Mesodermal cell (in vitro differentiated cells): ENCODE measurements at regions not wholly inside any gene's neighbourhood (a gene's known extent, or its start where the extent isn't known, plus 50 kb on each side); places are given as distances from the start of the nearest gene placed in this dataset.
"Not testable (repeated sequence)": the region's sequence is repeated elsewhere in the genome, so short reads cannot be mapped to it uniquely, and the experiment has no call there.

ENCODE experiments used
- H3K27ac ChIP-seq: 2 replicates; pipeline ENCODE4 v1.7.0; 2013; ENCODE audit warnings: mild to moderate bottlenecking, low read depth, low read length, moderate library complexity; ENCODE audit not compliant: severe bottlenecking
- H3K36me3 ChIP-seq: 2 replicates; pipeline ENCODE4 v1.7.1; 2013; ENCODE audit warnings: mild to moderate bottlenecking, low read length, moderate library complexity; ENCODE audit not compliant: control insufficient read depth, insufficient read depth
- H3K4me1 ChIP-seq: one replicate; pipeline ENCODE4 v1.7.1; 2013; ENCODE audit warnings: mild to moderate bottlenecking, low read length; ENCODE audit not compliant: insufficient read depth, control insufficient read depth, poor library complexity, severe bottlenecking
- H3K4me3 ChIP-seq: 2 replicates; pipeline ENCODE4 v1.7.0; 2013; ENCODE audit warnings: low read length, control low read depth, mild to moderate bottlenecking; ENCODE audit not compliant: insufficient read depth, poor library complexity, severe bottlenecking; ENCODE audit errors: extremely low read depth
- H3K9me3 ChIP-seq: 2 replicates; pipeline ENCODE4 v1.7.1; 2013; ENCODE audit warnings: mild to moderate bottlenecking, low read length, moderate library complexity; ENCODE audit not compliant: control insufficient read depth
- WGBS, 2 experiments: methylation state at CpG; one replicate each; pipeline ENCODE4 v1.1.5; 2013; ENCODE audit warnings: missing lambda C conversion rate in 2 of 2; ENCODE audit not compliant: insufficient coverage in 2 of 2; 5-methylcytosine and 5-hydroxymethylcytosine counted together

DNA sequence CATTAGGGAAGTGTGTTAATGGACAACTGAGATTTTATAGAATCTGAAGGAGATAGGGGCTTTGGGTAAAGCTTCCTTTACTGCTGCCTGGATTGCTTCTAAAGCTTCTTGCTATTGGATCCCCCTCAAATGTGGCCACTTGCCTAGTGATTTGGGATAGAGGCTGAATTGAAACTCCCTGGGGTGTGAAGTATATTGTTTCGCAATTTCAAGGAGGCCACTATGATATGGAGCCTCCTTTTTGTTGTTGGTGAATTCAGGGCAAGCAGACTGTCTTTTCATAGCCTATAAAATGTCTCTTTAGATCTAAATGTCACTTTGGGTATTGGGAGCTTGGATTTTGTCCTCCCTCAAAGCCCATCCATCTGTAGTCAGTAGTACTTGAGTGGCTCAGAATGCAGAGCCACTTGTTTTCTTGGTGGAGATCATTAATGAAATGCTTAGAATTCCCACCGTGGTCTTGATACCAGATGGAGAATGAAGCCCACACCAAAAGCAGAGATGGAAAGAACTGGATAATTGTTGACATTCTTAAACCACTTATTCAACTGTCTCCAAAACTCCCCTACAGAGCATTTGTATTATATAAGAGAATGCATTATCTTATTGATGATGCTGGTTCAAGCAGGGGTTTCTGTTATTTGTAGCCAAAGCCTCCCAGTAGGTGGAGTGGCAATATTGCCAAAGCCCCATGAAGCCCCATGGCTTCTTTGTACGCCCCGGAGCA, 144.3 kb upstream of the KCNE2 start:
- Histone ChIP-seq H3K27ac (no peak overlapping the region), H3K4me3 (no peak overlapping the region), H3K36me3 (no peaks in the 10 kb centered on the region), H3K9me3 (peaks cover 3% of the 10 kb centered on the region), H3K4me1 (no peaks in the 10 kb centered on the region)
- WGBS, 2 experiments: 83 to 89% methylated on average over 3 of the region's 4 CpGs

DNA sequence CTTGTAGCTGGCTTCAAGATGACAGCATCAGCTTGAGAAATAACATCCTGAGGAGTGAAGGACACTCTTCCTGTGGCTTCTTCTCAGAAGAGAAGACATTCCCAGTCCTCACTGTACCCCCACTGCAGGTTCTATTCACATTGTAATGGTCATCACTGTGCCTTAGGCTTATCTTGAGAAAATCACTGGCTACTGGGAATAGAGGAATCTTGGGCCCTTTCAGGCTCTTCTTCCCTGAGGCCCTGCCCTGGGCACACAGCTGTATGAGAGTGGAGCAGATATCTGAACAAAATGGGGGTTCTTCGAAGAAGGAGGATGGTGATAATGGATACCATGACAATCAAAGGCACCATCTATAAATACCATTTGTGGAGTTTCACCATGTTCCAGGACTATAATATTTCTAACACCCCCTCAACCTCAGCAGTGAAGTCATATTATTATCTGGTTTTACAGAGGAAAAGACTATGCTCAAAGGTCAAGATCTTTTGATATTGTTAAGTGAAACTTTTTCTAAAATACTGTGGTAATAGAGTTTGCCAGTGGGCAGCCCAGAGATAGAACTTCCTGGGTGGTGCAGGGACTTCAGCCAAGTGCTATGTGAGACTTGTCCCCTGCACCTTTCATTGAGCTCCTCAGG, 143.1 kb upstream of the KCNE2 start:
- no peaks in the 10 kb centered on the region for H3K4me1 ChIP-seq
- no peak overlapping the region for H3K4me3 ChIP-seq
- no peak overlapping the region for H3K27ac ChIP-seq
- H3K36me3 ChIP-seq: no peaks in the 10 kb centered on the region
- H3K9me3 ChIP-seq: no peaks in the 10 kb centered on the region
- no CpG with 5 or more reads among the region's 1 CpG for WGBS, 2 experiments

DNA sequence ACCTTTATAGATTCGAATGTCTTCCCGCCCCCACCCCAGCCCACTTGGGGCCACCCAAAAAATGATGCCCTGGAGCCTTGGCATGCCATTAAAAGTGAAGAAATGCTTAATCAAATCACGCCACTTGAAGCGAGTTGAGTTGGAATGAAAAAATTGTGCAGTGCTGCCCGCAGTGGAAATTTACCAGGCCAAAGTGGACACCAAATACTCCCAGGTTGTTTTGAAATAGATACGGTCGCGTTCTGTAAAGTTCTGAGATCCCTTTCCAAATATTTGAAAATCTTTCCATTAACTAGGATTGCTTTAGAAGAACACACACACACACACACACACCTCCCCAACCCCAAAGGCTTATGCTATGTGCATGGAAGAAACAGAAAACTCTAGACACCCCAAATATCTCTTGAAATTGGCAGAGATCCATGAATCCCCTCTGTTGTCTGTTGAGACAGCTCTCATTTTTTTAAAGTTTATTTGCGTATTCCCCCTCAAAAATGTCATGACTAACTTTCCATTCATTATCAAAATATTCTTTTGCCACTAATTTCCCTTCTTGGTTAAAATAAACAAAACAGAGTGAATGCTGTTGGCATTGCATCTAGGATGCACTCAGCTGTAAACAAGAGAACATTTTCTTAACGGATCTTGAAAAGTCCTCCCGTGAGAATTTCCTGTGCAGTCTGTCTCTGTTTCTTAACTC, 142.3 kb upstream of the KCNE2 start:
- Histone ChIP-seq H3K4me3 (no peak overlapping the region), H3K36me3 (no peaks in the 10 kb centered on the region), H3K4me1 (no peaks in the 10 kb centered on the region), H3K27ac (no peak overlapping the region), H3K9me3 (no peaks in the 10 kb centered on the region)
- 90 to 96% methylated on average over 8 to 9 of the region's 11 CpGs for WGBS, 2 experiments

DNA sequence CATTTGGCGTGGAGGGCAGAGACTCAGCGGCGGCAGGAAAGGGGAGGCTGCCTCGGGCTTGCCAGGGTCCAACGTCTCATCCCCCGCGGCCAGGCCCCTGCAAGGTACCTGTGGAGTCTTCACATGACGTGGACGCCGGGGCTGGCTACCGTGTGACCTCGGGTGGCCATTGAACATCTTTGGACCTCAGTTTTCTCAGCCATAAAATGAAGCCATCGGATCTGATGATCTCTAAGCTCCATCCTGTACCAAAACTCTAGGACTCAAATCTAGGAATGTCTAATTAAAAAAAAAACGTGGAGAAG, 141.8 kb upstream of the KCNE2 start:
- Histone ChIP-seq H3K4me1 (no peaks in the 10 kb centered on the region), H3K36me3 (no peaks in the 10 kb centered on the region), H3K9me3 (no peaks in the 10 kb centered on the region), H3K4me3 (no peak overlapping the region), H3K27ac (no peak overlapping the region)
- WGBS, 2 experiments: 91 to 93% methylated on average over 8 to 14 of the region's 14 CpGs

DNA sequence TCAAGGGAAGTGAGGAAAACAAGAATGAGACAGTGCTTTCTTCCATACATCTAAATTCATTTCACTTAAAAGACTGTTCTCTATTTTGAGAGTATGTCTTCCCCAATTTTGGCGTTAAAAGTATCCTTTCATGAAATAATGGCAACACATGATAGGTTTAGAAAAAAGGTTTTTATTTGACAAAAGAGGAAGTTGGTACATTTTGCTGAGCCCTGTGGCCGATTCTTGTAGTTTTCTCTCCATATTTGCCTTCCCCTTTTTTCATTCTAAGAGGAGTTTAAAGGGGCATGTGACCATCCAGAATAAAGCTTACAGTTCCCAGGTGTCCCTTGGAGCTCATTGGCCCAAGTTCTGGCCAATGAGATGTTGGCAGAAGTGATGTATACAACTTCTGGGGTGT, 140.4 kb upstream of the KCNE2 start:
- Histone ChIP-seq H3K9me3 (no peaks in the 10 kb centered on the region), H3K4me1 (peaks cover 3% of the 10 kb centered on the region), H3K27ac (no peak overlapping the region), H3K4me3 (no peak overlapping the region), H3K36me3 (no peaks in the 10 kb centered on the region)
- WGBS, 2 experiments: 80% methylated on average over 1 of the region's 2 CpGs; no CpG with 5 or more reads in 1 of the 2 experiments

DNA sequence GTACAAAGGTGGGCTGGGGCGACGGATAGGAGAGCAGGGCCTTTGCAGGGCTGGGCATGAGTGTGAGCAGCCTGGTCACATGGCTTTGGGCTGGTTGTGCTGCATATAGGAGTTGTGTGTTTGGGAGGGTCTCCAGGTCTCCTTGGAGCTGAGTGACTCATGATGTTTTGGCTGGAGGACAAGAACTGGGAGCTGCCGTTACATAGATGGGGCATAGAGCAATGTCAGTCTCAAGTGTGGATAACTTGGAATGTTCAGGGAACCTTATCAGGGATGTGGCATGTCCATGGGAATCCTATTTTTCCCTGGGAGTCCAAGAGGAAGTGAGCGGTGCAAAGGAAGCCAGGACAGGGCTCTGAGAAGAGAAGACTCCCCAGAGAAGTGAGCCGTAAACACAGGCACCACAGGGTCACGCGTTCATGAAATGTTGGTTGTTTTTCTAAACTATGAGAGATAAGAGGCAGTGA, 136.4 kb upstream of the KCNE2 start:
- Histone ChIP-seq H3K4me3 (no peak overlapping the region), H3K9me3 (no peaks in the 10 kb centered on the region), H3K27ac (no peak overlapping the region), H3K36me3 (no peaks in the 10 kb centered on the region), H3K4me1 (peaks cover 3% of the 10 kb centered on the region)
- WGBS, 2 experiments: 96 to 100% methylated on average over 3 to 6 of the region's 7 CpGs

DNA sequence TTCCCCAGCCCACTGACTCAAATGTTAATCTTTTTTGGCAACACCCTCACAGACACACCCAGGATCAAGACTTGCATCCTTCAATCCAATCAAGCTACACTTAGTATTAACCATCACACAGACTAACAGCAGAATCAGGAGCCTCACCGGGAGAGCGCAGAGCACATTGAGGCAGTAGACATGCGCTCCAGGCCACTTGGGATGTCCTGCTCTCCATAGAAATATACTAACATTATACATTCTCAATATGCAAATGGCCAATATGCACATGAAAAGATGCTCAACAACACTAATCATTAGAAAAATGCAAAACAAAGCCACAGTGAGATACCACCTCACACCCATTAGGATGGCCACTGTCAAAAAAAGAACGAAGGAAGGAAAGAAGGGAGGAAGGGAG, 135.0 kb upstream of the KCNE2 start:
- Histone ChIP-seq H3K4me3 (no peak overlapping the region), H3K27ac (no peak overlapping the region), H3K9me3 (no peaks in the 10 kb centered on the region), H3K4me1 (peaks cover 3% of the 10 kb centered on the region), H3K36me3 (no peaks in the 10 kb centered on the region)
- WGBS, 2 experiments: 87 to 100% methylated on average over 3 of the region's 4 CpGs

DNA sequence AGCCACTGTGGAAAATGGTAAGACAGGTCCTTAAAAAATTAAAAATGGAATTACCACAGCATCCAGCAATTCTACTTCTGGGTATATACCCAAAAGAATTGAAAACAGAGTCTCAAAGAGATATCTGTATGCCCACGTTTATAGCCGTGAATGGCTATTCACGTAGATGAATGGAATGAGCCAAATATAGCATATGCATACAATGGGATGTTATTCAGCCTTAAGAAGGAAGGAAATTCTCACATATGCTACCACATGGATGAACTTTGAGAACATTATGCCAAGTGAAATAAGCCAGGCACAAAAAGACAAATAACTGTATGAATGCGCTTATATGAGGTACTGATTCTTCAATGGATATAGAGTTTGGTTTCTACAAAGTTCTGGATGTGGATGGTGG, 134.5 kb upstream of the KCNE2 start:
- H3K9me3 ChIP-seq: no peaks in the 10 kb centered on the region

DNA sequence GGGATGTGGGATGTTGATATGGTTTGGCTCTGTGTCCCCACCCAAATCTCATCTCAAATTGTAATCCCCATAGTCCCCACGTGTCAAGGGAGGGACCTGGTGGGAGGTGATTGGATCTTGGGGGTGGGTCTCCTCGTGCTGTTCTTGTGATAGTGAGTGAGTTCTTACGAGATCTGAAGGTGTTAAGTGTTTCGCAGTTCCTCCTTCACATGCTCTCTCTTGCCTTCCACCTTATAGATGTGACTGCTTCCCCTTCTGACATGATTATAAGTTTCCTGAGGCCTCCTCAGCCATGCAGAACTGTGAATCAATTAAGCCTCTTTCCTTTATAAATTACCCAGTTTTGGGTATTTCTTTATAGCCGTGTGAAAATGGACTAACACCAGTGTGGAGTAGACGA, 130.1 kb upstream of the KCNE2 start:
- H3K4me3 ChIP-seq, H3K4me1 ChIP-seq, H3K9me3 ChIP-seq, H3K36me3 ChIP-seq, H3K27ac ChIP-seq: not testable (repeated sequence)
- 81 to 97% methylated on average over 3 to 4 of the region's 6 CpGs for WGBS, 2 experiments

More for the DNA sequence above, 134.5 kb upstream of the KCNE2 start:
- 42 to 50% methylated on average over 2 of the region's 4 CpGs for whole genome bisulfite sequencing, 2 experiments
- Histone ChIP-seq H3K4me3 (no peak overlapping the region), H3K4me1 (peaks cover 3% of the 10 kb centered on the region), H3K27ac (no peak overlapping the region), H3K36me3 (no peaks in the 10 kb centered on the region)

DNA sequence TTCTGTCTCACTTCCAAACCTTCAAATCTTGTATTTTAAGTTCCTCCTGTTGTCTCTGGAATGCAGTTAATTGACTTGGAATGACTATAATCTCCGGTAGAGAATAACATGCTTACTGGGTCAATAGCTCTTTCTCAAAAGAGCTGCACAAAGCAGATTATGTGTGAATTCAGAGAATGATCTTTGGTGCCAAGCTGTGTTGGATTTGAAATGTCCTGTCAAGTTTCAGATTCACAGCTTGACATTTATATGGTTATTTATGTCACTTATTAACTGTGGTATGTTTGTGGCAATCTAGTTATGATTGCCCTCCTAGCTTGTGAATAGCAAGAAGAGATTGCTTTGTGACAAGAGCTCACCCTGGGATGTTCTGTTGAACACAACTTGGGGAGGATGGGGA, 128.3 kb upstream of the KCNE2 start:
- Histone ChIP-seq H3K9me3 (no peaks in the 10 kb centered on the region), H3K4me3 (no peak overlapping the region), H3K4me1 (no peaks in the 10 kb centered on the region), H3K27ac (no peak overlapping the region), H3K36me3 (no peaks in the 10 kb centered on the region)
- 70 to 80% methylated on average over 1 of the region's 1 CpG for WGBS, 2 experiments

DNA sequence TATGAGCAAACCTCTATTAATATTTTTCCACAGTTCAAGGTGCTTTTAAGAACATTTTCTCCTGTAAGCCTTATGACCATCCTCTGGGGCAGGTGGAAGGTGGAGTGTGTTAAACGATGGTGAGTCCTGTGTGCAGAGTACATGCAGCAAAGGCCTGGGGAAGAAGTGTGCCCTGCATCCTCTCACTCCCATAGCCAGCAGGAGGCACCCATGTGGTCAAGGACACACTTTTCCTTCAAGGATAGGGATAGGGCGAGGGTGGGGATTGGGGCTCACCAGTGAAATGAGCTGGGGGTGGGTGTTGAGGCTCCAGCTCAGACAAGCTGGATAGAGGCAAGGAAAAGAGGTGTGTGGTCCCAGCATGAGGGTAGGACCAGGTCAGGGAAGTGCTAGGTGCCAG, 120.8 kb upstream of the KCNE2 start:
- no peak overlapping the region for H3K27ac ChIP-seq
- H3K9me3 ChIP-seq: no peaks in the 10 kb centered on the region
- H3K36me3 ChIP-seq: no peaks in the 10 kb centered on the region
- no peak overlapping the region for H3K4me3 ChIP-seq
- 88% methylated on average over 2 of the region's 2 CpGs; no CpG with 5 or more reads in 1 of the 2 experiments for WGBS, 2 experiments
- no peaks in the 10 kb centered on the region for H3K4me1 ChIP-seq
